ACC112 (cell line): ENCODE measurements at regions not wholly inside any gene's neighbourhood (a gene's known extent, or its start where the extent isn't known, plus 50 kb on each side); places are given as distances from the start of the nearest gene placed in this dataset.

Experiments used
- H2AFZ ChIP-seq: fragments of 200-600 bp; sonication (generic); one replicate; pipeline ENCODE4 v1.6.0; 2017; ENCODE audit warnings: antibody characterized with exemption, low read length; ENCODE audit not compliant: unreplicated experiment
- H3K27ac ChIP-seq: fragments of 200-600 bp; sonication (generic); 2 replicates; pipeline ENCODE4 v1.5.1; 2014; ENCODE audit warnings: low read depth, mild to moderate bottlenecking, antibody characterized with exemption, low read length, moderate library complexity
- H3K27me3 ChIP-seq: fragments of 200-600 bp; sonication (generic); 2 replicates; pipeline ENCODE4 v1.6.1; 2014; ENCODE audit warnings: mild to moderate bottlenecking, antibody characterized with exemption, low read length, moderate library complexity, mixed read lengths; ENCODE audit not compliant: insufficient read depth
- H3K36me3 ChIP-seq: fragments of 200-600 bp; sonication (generic); 2 replicates; pipeline ENCODE4 v1.6.1; 2016; ENCODE audit warnings: mild to moderate bottlenecking, antibody characterized with exemption, low read length, moderate library complexity, mixed read lengths; ENCODE audit not compliant: insufficient read depth
- H3K4me1 ChIP-seq: fragments of 200-600 bp; sonication (generic); one replicate; pipeline ENCODE4 v1.6.1; 2016; ENCODE audit warnings: low read length, mixed read lengths; ENCODE audit not compliant: insufficient read depth, unreplicated experiment, control insufficient read depth
- H3K4me3 ChIP-seq: fragments of 200-600 bp; sonication (generic); 2 replicates; pipeline ENCODE4 v1.5.1; 2014; ENCODE audit warnings: mild to moderate bottlenecking, low read depth, low read length
- H3K79me2 ChIP-seq: fragments of 200-600 bp; sonication (generic); one replicate; pipeline ENCODE4 v1.6.0; 2016; ENCODE audit warnings: low read length; ENCODE audit not compliant: control insufficient read depth, unreplicated experiment, insufficient read depth

DNA sequence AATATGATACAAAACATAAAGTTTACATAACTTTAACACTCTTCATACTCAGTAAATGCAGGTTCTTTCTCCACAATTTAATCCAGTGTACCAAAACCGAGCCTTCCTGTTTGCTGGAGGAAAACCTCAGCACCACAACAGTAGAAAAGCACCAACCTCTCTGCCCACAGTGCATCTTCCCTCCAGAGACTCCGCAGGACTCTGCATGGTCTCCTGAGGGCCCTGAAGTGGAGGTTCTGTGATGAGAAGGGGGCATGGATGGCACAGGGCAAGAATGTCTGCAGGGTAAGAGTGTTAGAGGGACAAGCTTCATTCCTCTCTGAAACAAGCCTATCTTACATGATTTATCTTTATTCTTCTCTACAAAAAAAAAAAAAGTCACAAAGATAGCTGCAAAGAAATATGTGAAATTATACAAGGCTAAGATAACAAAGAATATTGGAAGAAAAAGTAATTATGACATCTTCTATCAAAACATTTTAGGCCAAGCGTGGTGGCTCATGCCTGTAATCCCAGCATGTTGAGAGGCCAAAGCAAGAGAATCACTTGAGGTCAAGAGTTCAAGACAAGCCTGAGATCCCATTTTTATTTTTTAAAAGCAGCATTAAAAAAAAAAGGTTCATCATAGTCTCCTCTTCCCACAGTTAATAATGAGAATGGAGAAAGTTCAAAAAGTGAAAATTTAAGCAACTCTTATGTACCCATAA is 102.0 kb downstream of the VPREB1 start:
- H3K79me2 ChIP-seq: no peaks in the 10 kb centered on the region

DNA sequence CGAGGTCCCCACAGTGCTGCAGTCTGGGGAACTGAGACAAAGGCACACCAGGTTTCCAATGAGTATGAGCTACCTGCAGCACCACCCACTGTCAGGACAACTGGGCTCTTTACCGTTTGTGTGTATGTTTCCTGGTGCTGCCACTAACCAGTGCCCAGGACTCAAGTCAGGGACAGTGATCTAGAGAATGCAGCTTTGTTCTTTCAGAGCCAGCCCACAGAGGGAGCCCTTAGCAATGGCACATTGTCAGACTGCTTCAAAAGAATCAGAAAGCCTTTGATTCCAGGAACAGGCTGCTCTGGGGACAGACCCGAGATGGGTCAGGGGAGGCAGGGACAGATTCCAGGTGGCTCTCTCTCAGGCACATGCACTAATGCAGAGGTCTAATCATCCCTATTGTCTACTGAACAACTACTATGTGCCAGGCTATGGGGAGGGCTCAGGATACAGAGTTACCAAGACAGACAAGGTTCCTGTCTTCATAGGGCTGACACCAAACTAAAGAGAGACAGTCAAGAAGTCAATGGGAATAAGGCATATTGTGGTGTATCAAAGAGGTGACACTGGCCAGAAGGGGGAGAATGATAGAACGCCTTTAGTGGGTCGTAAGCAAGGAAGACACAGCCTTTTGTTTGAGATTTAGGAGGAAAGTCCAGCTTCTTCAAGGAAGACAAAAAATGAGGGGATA is 103.7 kb downstream of the VPREB1 start:
- Histone ChIP-seq H3K4me3 (no peak overlapping the region), H3K79me2 (no peaks in the 10 kb centered on the region), H3K27ac (no peak overlapping the region), H3K36me3 (no peaks in the 10 kb centered on the region), H2AFZ (no peak overlapping the region), H3K27me3 (peaks cover 55% of the 10 kb centered on the region), H3K4me1 (no peaks in the 10 kb centered on the region)

More for the DNA sequence above, 102.0 kb downstream of the VPREB1 start:
- Histone ChIP-seq H2AFZ (no peak overlapping the region), H3K27me3 (peaks cover 51% of the 10 kb centered on the region), H3K4me3 (no peak overlapping the region), H3K27ac (no peak overlapping the region), H3K36me3 (no peaks in the 10 kb centered on the region), H3K4me1 (no peaks in the 10 kb centered on the region)

DNA sequence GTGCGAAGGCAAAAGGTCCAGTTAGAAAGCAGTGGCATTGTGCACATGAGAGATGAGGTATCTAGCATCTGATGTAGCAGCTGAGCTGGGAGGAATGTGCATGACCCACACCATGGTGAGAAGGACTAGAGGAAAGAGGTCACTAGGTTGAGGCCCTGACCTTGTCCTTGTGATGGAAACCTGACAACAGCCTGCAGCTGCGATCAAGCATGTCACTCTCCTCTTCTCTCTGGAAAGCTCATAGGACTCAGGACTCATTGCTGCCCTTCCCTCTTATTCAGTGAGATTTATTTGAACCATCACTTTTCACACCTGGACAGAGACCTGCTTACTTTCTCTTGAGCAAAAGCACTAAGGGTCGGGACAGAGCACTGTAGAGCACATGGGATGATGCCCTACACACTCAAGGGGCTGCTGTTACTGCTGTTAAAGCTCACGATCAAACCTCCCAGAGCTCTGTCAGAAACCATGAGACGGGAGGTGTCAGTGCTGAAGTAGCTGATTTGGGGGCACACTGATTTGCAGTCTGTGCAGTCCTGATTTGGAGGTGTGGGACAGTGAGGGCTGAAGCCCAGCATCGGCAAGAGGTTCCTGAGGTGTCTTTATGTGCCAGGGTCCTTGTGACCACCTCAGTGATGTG is 104.3 kb downstream of the VPREB1 start:
- H3K27me3 ChIP-seq: peaks cover 55% of the 10 kb centered on the region
- no peaks in the 10 kb centered on the region for H3K36me3 ChIP-seq
- no peaks in the 10 kb centered on the region for H3K79me2 ChIP-seq
- no peak overlapping the region for H3K27ac ChIP-seq
- H3K4me1 ChIP-seq: no peaks in the 10 kb centered on the region
- H2AFZ ChIP-seq: no peak overlapping the region
- H3K4me3 ChIP-seq: no peak overlapping the region

DNA sequence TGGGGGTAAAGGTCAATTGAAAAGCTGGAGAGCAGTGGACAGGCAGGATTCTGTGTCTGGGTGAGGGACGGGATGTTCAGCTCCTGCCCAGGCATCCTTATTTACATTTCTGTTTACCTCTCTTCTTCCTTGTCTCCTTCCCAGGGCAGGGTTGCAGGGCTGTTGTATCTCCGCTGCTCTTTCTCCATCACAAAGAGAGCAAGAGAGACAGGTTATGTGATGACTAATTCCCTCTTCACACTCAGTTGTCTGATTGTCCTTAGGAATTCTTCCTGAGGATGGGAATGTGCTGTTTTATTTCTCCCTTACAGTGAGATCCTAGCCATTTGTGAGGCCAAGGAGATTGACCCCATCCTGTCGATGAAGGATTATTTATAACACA is 104.9 kb downstream of the VPREB1 start:
- Histone ChIP-seq H3K27me3 (peaks cover 54% of the 10 kb centered on the region), H3K27ac (no peak overlapping the region), H3K4me1 (no peaks in the 10 kb centered on the region), H3K4me3 (no peak overlapping the region), H3K36me3 (no peaks in the 10 kb centered on the region), H2AFZ (no peak overlapping the region), H3K79me2 (no peaks in the 10 kb centered on the region)

DNA sequence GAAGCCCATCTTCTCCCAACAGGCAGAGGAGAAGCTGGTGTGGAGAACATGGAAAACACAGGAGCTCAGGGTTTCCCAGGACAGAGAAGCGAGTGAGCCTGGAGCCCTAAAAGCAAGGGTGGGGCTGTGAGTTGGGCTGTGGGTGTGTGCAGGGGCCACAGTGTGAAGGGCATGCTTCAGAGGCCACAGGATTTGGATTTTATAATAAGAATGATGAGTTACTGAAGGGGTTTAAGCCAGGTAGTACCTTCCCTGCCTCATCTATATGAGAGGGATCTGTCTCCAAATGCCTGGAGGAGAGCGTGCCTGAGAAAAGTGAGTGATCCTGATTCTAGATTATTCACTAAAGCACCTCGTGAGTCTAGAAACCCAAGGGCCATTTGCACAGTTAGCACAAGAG is 106.8 kb downstream of the VPREB1 start:
- no peaks in the 10 kb centered on the region for H3K79me2 ChIP-seq
- no peak overlapping the region for H3K4me3 ChIP-seq
- peaks cover 48% of the 10 kb centered on the region for H3K27me3 ChIP-seq
- no peak overlapping the region for H3K27ac ChIP-seq
- no peaks in the 10 kb centered on the region for H3K4me1 ChIP-seq
- H2AFZ ChIP-seq: no peak overlapping the region
- H3K36me3 ChIP-seq: no peaks in the 10 kb centered on the region

DNA sequence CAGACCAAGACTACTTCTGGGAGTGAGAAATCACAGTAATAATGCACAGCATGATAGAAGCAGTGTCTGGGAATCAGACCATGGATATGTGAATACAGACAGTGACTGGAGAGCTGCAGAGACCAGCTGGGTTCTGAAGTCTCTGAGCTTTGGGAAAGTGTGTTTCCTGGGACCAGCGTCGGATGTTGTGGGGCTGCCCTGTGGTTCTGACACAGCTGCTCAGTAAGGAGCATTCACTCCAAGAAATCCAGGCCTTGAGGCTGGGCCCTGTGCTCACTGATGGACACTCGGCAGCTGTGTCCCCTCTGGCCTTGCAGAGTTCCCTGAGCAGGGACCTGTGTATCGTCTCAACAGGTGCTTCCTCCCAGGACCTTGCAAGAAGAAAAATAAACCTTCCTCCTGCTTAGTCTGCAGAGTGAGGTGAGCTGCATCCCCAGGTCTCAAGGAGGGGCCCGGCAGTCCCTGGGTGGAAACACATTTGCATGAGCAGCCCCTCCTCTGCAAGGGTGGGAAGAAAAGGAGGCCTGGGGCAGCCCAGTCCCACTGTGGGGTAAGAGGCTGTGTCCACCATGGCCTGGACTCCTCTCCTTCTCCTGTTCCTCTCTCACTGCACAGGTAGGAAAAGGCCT is 107.9 kb downstream of the VPREB1 start:
- Histone ChIP-seq H3K79me2 (no peaks in the 10 kb centered on the region), H3K36me3 (no peaks in the 10 kb centered on the region), H3K27ac (no peak overlapping the region), H3K4me1 (no peaks in the 10 kb centered on the region), H3K27me3 (peaks cover 52% of the 10 kb centered on the region), H2AFZ (no peak overlapping the region), H3K4me3 (no peak overlapping the region)

DNA sequence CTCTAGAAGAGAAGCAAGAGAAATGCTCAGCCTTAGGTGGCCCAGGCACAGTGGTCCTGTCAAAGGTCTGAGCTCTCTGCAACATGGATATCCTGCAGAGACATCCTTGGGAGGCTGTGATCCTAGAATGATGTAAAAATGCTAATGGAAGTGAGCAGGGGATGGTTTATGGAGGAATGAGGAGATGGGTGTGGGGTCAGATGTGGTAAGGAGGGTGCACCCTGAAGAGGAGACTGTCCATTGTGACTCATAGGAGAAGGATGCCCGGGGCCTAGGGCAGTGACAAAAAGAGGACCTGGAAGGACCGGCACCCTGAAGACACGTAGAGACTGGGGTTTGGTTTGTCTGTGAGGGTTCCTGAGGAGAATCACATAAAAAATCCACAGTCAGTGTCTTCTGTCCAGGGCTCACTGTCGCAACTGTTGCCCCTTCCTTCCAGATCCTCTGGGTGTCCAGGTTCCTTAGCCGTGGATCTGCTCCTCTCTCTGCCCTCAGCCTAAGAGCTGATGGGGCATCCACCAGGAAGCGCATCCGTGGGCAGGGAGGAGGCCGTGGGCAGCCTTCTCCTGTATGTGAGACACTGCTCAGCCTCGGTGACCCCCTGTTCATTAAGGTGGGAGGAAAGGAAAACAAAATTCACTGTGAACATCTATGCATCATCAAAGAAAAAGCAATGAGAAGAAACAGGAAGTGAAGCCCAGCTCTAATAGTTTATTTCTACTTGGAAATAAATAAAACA is 110.7 kb downstream of the VPREB1 start:
- H3K36me3 ChIP-seq: no peaks in the 10 kb centered on the region

DNA sequence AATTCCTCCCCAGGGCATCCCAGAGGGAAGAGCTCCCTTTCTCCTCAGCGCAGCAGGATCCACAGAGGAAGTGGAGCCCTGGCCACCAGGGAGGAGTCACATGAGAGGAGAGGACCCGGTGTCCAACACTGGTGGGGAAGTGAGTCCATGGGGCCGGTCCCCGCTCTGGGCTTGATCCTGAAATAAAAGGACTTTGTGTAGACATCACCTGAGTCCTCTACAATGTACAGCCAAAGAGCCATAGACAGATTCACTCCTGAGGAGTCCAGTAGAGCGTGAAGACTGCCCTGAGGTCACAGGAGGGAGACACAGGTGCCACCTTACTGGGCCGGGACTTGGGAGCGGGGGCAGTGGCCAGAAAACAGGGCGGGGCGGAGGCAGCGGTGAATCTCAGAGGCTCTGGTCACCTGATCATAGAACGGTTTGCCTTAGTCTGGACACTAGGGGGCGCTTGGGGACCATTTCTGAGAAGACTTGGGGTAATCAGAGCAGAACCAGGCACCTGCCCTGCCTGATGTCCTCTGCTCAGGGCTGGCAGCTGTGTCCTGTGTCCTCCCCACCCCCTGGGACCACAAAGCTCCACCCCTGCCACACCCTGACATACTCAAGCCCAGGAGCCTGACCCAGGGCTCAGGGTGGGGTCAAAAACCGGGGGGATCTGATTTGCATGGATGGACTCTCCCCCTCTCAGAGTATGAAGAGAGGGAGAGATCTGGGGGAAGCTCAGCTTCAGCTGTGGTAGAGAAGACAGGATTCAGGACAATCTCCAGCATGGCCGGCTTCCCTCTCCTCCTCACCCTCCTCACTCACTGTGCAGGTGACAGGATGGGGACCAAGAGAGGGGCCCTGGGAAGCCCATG is 112.7 kb downstream of the VPREB1 start:
- no peaks in the 10 kb centered on the region for H3K4me1 ChIP-seq
- H3K79me2 ChIP-seq: no peaks in the 10 kb centered on the region
- H3K4me3 ChIP-seq: no peak overlapping the region
- H3K36me3 ChIP-seq: no peaks in the 10 kb centered on the region
- no peak overlapping the region for H2AFZ ChIP-seq
- peaks cover 16% of the 10 kb centered on the region for H3K27me3 ChIP-seq
- H3K27ac ChIP-seq: no peak overlapping the region

More for the DNA sequence above, 110.7 kb downstream of the VPREB1 start:
- H3K27ac ChIP-seq: no peak overlapping the region
- no peak overlapping the region for H3K4me3 ChIP-seq
- no peaks in the 10 kb centered on the region for H3K4me1 ChIP-seq
- H3K27me3 ChIP-seq: peaks cover 36% of the 10 kb centered on the region
- H3K79me2 ChIP-seq: no peaks in the 10 kb centered on the region
- H2AFZ ChIP-seq: no peak overlapping the region

DNA sequence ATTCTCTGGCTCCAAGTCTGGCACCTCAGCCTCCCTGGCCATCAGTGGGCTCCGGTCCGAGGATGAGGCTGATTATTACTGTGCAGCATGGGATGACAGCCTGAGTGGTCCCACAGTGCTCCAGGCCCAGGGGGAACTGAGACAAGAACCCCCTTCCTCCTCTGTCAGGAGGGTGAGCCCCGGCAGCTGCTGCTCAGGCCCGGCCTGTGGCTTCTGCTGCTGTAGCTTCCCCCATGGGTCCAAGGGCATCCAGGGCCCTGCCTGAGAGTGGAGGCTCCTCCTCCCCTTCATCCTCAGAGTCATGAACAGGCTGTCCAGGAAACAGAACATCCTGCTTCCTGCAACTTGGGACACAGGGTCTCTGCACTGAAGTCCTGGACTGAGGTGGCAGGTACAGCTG is 113.6 kb downstream of the VPREB1 start:
- no peaks in the 10 kb centered on the region for H3K4me1 ChIP-seq
- no peak overlapping the region for H3K4me3 ChIP-seq
- H3K79me2 ChIP-seq: no peaks in the 10 kb centered on the region
- no peak overlapping the region for H2AFZ ChIP-seq
- no peak overlapping the region for H3K27ac ChIP-seq
- no peaks in the 10 kb centered on the region for H3K36me3 ChIP-seq
- H3K27me3 ChIP-seq: peaks cover 20% of the 10 kb centered on the region
